ENCODE measurements at regions not wholly inside any gene's neighbourhood (a gene's known extent, or its start where the extent isn't known, plus 50 kb on each side); places are given as distances from the start of the nearest gene placed in this dataset.
"Not testable (repeated sequence)": the region's sequence is repeated elsewhere in the genome, so short reads cannot be mapped to it uniquely, and the experiment has no call there.

DNA sequence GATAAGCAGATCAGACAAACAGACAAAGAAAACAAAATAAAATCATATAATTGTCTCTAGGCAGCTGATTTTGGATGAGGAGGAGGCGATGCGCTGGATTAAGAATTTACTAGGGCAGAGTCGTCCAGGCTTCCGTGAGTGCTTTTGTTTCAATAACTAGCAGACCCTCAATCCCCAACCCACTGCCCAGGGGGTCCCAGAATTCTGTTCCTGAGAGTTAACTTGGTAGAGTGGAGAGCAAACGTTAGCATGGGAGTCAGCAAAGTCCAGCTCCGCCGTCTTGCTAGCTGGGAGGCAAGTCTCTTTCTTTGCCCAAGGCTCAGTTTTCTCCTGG lies 95.5 kb upstream of the TBX5 start:
- DNase-seq (ENCODE audit: low read depth) = no peak

DNA sequence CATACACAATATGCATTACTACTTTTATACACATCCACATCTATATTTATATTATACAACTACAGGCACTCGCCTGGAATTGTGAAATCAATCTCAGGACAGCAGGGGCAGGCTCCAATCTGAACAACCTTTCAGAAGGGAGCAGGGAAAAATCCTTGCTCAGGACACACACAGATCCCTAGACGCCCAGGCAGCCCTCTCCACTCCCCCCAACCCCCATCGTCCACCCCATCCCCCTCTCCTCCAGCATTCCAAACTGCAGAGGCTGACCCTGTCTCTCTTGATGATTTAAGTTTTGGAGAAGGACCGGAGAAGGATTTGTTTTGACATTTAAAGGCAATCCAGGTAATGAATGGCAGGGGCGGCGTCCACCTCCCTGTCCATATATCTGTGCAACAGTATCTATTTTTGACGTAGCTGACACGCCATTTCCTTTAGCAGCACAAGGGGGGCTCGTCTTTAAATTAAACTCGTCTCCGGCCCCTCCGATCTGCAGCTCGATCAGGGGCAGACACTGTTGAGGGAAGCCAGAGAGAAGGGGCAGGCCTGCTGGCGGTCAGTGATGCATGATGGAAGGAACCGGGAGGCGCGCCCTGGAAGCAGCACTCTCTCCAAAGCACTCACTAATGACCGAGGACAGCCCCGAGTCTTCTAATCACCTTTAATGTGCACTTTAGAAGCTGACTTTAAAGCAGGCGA lies 95.0 kb upstream of the TBX5 start:
- DNase-seq (ENCODE audit: low read depth) = no peak

DNA sequence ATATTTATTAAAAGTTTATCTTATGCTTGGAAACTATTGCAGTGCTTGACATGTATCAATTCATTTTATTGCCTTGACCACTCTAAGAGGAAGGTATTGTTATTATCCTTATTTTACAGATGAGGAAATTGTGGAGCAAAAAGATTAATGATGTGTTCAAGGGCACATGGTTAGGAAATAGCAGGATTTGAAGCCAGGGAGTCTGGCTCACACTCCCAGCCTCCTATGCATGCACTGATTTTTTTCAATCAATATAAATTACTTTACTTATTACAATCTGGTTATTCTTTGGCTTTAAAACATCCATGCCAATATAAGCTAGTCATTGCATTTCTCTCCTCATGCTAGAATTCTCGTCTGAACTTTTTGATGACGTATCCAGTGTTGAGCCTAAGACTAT lies 94.2 kb upstream of the TBX5 start:
- no peak for DNase-seq (ENCODE audit: low read depth)

DNA sequence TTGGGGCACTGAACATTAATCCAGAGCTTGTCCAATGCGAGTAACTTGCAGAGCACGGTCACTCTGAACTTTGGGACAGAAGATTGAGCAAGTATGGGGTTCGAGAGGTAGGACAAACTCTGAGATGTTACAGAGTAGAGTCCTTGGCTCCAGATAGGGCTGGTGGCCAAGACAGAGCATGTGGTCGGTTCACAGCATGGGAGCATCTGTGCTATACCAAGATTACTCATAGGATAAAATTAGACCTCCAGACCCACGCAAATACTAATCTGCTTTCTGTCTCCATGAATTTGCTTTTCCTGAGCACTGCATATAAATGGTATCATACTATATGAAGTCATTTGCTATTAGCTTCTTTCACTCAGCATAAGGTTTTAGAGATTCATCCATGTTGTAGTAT lies 93.4 kb upstream of the TBX5 start:
- no peak for DNase-seq (ENCODE audit: low read depth)

DNA sequence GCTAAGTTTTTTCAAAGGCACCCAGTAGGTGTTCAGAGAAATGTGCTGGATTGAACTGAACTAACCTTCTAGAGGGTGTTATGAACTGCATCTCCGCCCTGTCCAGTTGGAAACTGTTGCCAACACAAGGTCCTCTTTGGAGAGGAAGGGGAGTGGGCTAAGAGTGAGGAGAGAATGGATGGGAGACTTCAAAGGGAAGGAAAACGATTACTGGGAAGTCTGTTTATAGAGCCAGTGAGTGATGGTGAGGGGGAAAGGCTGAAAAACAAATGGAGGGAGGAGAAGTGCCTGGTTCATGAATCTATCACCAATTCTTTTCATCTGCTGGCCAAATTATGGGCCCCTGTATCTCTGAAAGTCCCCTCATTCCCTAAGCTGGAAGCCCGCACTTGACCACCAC lies 86.0 kb upstream of the TBX5 start:
- DNase-seq (ENCODE audit: low read depth) = no peak

DNA sequence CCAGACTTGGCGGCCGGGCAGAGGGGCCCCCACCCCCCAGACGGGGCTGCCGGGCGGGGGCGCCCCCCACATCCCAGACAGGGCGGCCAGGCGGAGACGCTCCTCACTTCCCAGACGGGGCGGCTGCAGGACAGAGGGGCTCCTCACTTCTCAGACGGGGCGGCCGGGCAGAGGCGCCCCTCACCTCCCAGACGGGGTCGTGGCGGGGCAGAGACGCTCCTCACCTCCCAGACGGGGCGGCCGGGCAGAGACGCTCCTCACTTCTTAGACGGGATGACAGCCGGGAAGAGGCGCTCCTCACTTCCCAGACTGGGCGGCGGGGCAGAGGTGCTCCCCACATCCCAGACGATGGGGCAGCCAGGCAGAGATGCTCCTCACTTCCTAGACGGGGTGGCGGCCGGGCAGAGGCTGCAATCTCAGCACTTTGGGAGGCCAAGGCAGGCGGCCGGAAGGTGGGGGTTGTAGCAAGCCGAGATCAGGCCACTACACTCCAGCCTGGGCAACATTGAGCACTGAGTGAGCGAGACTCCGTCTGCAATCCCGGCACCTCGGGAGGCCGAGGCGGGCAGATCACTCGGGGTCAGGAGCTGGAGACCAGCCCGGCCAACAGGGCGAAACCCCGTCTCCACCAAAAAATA lies 79.0 kb upstream of the TBX5 start:
- not testable (repeated sequence) for DNase-seq (ENCODE audit: low read depth)

DNA sequence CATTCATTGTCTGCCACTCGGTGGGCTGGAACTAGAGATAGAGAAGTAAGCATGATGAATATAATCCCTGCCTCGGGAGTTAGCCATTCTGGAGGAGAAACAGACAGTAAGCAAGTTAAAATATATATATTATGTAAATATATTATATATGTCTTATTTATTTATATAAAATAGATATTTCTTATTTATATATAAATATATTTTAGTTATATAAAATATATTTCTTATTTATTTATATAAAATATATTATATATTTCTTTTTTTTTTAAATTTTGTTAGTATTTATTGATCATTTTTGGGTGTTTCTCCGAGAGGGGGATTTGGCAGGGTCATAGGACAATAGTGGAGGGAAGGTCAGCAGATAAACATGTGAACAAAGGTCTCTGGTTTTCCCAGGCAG lies 78.1 kb upstream of the TBX5 start:
- no peak for DNase-seq (ENCODE audit: low read depth)

DNA sequence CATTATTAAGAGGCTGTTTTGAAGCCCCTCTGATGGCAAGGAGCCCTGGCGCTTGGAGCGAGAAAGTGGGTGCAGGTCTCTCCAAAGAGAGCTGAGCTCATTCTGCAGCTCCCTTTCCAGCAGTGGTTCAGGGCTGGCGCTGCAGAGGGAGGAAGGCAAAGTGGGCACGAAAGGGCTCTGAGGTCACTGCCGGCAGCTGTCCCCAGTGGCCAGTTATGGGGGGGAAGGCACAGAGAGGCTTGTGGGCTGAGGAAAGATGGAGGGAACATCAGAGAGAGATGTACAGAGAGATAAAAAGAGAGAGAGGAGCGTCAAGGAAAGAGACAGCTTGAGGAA lies 75.2 kb upstream of the TBX5 start:
- DNase-seq (ENCODE audit: low read depth) = no peak

DNA sequence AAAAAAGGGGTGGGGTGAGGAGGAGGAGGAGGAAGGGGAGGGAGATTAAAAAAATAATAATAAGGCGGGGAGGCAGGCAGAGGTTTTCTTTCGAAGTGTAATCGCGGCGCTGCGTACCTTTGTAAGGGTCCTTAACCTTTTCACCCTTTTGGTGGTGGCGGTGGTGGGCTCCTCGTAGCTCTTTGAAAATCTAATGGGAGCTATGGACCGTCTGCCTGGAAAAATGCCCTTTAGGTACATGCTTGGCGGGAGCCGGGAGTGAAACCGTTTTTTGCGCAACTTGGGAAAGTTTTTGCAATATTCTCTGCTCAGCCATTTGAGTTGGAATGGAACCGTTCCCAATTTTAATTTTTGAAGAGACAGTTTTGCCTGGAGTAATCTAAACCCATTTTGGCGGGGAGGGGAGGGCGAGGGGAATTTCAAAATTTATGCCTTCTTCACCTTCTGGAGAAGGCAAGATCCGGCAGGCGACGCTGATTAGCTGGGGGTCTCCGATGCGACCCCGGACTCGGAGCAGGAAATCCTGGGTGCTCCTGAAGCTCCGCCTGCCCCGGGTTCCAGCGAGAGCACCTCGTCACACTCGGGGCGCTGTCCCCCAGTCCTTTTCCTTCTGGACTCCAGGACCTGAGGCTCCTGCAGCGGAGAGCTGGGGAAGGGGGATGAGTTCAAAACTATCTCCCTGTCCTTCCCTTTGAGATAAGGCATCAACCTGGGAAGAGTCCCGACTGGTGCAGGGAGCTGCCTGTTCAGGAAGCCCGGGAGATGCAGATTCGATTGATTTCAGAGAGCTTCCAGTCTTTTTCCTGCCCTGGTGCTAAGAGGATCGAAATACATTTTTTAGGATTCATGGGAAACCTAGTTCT lies 74.6 kb upstream of the TBX5 start:
- DNase-seq (ENCODE audit: low read depth) = no peak

DNA sequence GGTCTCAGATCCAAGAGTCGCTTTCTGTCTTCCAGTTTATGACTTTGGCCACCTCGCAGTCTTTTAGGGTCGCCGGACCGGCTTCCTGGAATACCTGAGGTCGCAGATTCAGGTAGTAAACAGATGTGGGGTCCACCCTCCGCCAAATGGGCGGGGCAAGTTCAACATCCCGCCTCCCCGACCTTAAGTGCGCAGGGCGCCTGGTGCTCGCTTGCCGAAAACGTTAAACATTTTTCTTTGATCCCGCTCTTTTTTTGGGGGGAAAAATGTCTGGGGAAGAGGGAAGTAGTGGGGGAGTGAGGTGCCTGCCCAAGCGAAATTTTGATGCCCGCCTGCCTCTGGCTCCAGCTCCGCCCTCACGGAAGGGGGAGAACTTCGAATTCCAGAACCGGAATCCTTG lies 73.9 kb upstream of the TBX5 start:
- no peak for DNase-seq (ENCODE audit: low read depth)

DNA sequence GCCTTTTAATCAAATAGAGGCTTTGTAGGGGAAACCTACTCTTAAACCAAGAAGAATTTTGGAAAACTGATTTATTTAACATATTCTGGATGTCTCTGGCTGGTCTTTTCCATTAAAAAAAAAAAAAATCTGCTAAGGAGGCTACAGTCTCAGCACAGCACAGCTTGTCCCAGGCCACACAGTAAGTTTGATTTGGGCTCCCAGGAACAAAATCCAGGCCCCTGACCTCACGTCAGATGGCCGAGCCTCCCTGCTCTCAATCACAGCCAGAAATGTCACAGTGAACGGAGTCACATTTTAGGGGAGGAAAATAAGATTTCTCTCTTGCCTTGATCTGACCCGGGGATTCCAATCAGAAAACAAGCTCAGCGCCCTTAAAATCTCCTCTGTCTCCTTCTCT lies 72.9 kb upstream of the TBX5 start:
- no peak for DNase-seq (ENCODE audit: low read depth)

DNA sequence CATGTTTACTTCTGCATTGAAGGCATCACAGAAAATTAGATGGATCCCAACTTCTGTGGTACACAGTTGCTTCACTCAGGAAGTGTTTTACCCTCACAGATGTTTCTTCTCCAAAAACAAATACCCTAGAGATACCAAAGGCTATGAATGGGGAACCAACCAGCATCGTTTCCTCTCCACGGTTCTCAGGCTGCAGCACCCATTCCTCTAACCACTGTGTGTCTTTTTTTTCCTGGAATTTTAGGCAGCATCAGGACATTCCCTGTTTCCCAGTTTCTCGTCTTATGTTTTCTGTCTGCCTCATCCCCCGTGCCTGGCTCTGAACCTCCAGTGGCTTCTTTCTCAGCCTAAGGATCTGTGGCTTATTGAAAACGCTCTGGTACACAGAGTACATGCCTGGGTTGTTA lies 72.0 kb upstream of the TBX5 start:
- DNase-seq (ENCODE audit: low read depth) = no peak

DNA sequence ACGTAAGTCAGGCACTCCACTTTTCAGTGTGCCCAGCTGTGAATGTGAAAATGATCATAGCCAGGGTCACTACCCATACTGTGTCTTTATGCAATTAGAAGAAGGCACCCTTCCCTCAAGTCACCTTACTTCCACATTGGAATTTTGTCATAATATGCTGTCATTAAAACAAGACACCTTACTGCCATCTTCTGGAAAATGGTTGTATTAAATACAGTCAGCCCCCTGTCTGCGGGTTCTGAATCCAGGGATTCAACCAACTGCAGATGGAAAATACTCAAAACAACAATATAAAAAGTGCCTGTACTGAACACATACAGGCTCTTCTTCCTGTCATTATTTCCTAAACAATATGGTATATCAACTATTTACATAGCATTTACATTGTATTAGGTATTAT lies 70.2 kb upstream of the TBX5 start:
- DNase-seq (ENCODE audit: low read depth) = no peak

DNA sequence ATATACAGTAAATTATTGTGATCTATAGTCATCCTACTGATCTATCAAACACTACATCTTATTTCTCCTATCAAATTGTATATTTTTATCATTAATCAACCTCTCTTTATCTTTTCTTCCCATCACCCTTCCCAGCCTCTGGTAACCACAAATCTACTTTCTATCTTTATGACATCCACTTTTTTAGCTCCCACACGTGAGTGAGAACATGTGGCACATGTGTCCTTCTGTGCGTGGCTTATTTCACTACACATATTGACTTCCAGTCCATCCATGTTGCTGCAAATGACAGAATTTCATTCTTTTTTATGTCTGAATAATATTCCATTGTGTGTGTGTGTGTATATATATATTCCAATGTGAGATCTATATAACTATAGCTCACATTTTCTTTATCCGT lies 67.8 kb upstream of the TBX5 start:
- DNase-seq (ENCODE audit: low read depth) = no peak

DNA sequence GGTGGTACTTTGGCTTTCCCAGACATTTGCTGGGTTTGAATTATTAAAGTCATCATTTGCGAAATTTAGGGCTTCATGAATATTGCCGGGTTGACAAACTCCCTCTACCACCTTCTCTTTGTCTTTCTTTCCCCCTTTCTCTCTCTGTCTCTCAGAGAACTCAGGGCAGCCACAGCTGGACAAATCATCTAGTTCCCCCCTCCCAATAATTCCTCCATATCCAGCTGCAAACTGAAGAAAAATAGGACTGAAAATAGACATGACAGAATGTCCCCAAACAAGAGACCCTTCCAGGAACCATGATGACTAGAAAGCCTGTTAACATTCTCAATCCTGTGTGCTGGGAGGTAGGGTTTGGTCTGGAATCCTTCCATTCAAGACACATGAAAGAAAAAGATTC lies 67.1 kb upstream of the TBX5 start:
- no peak for DNase-seq (ENCODE audit: low read depth)

DNA sequence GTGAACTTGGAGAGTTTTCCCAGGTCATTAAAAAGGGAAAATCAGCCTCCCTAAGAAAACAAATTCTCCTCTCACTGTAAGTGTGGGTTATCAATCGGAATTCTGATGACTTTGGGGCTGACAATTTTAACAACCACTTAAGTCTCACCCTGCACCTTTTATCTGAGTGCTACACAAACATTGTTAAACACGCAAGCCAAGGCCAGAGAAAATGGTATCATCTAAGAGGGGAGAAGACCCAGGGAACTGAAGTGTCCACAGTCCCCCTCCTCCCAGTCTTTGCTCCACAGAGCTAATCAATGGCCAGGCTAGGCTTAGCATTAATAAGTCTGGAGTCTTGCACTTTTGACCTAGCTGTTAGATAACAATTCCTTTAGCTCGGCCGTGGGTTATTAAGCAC lies 51.7 kb upstream of the TBX5 start:
- DNase-seq (ENCODE audit: low read depth) = no peak
